ENCODE measurements at regions not wholly inside any gene's neighbourhood (a gene's known extent, or its start where the extent isn't known, plus 50 kb on each side); places are given as distances from the start of the nearest gene placed in this dataset.
"Not testable (repeated sequence)": the region's sequence is repeated elsewhere in the genome, so short reads cannot be mapped to it uniquely, and the experiment has no call there.

- H3K9me3 ChIP-seq (ENCODE audit: control insufficient read depth in 1 of 2, low read length in 2 of 2) = no peaks in the 10 kb centered on the region
- Mint-ChIP-seq H3K4me1 (no peaks in the 10 kb centered on the region), H3K4me3 (no peak overlapping the region), H3K27me3 (peaks cover 0 to 3% of the 10 kb centered on the region in 2 donors), H3K27ac (no peak overlapping the region), H3K36me3 (no peaks in the 10 kb centered on the region), H3K9me3 (peaks cover 0 to 3% (median 0%) of the 10 kb centered on the region in 8 donors)
- ChIA-PET POLR2A (ENCODE audit: partially characterized antibody) (no interaction called here), CTCF (ENCODE audit: partially characterized antibody) (no interaction called here)
- DNase-seq = no peak
- no peaks in the 10 kb centered on the region for H3K4me1 ChIP-seq (ENCODE audit: insufficient read depth, low read length)
- H3K4me3 ChIP-seq (ENCODE audit: low read length in 2 of 2) = no peak overlapping the region
- intact Hi-C loops (cut with micrococcal nuclease) = no loop called here
- no peak overlapping the region for H3K27ac ChIP-seq (ENCODE audit: low read depth, low read length)
- H3K27me3 ChIP-seq (ENCODE audit: insufficient read depth, low read length) = no peaks in the 10 kb centered on the region
- no peaks in the 10 kb centered on the region for H3K36me3 ChIP-seq (ENCODE audit: insufficient read depth, low read length)
Observed at GRCh38 chr10:84879991-84880390, 551.6 kb downstream of the CCSER2 start.

- H3K4me3 Mint-ChIP-seq; H3K4me1 Mint-ChIP-seq; H3K9me3 ChIP-seq (ENCODE audit: control insufficient read depth in 1 of 2, low read length in 2 of 2); H3K27me3 ChIP-seq (ENCODE audit: insufficient read depth, low read length); H3K27ac ChIP-seq (ENCODE audit: low read depth, low read length); intact Hi-C loops (cut with micrococcal nuclease); H3K4me3 ChIP-seq (ENCODE audit: low read length in 2 of 2); H3K36me3 ChIP-seq (ENCODE audit: insufficient read depth, low read length); POLR2A ChIA-PET (ENCODE audit: partially characterized antibody); DNase-seq; CTCF ChIA-PET (ENCODE audit: partially characterized antibody); H3K4me1 ChIP-seq (ENCODE audit: insufficient read depth, low read length); H3K27ac Mint-ChIP-seq; H3K36me3 Mint-ChIP-seq; H3K9me3 Mint-ChIP-seq; H3K27me3 Mint-ChIP-seq: not testable (repeated sequence)
Observed at GRCh38 chr10:84881696-84882095, 553.3 kb downstream of the CCSER2 start.

GRCh38 chr10:84890706-84891105 is 562.3 kb downstream of the CCSER2 start:
- Histone ChIP-seq H3K27ac (ENCODE audit: low read depth, low read length) (no peak overlapping the region), H3K4me3 (ENCODE audit: low read length in 2 of 2) (no peak overlapping the region), H3K4me1 (ENCODE audit: insufficient read depth, low read length) (no peaks in the 10 kb centered on the region), H3K36me3 (ENCODE audit: insufficient read depth, low read length) (no peaks in the 10 kb centered on the region), H3K9me3 (ENCODE audit: control insufficient read depth in 1 of 2, low read length in 2 of 2) (no peaks in the 10 kb centered on the region), H3K27me3 (ENCODE audit: insufficient read depth, low read length) (no peaks in the 10 kb centered on the region)
- Mint-ChIP-seq H3K36me3 (no peaks in the 10 kb centered on the region), H3K4me3 (no peak overlapping the region), H3K27ac (no peak overlapping the region), H3K4me1 (no peaks in the 10 kb centered on the region), H3K27me3 (no peaks in the 10 kb centered on the region), H3K9me3 (peaks cover 0 to 4% (median 0%) of the 10 kb centered on the region in 8 donors)
- intact Hi-C loops (cut with micrococcal nuclease) = no loop called here
- CTCF ChIA-PET (ENCODE audit: partially characterized antibody) = no interaction called here
- no peak for DNase-seq
- POLR2A ChIA-PET (ENCODE audit: partially characterized antibody) = no interaction called here

- DNase-seq = no peak
- no peaks in the 10 kb centered on the region for H3K9me3 ChIP-seq (ENCODE audit: control insufficient read depth in 1 of 2, low read length in 2 of 2)
- Mint-ChIP-seq H3K27me3 (no peaks in the 10 kb centered on the region), H3K27ac (no peak overlapping the region), H3K4me3 (no peak overlapping the region), H3K4me1 (no peaks in the 10 kb centered on the region), H3K9me3 (peaks cover 0 to 4% (median 0%) of the 10 kb centered on the region in 8 donors), H3K36me3 (no peaks in the 10 kb centered on the region)
- intact Hi-C loops (cut with micrococcal nuclease) = no loop called here
- H3K27ac ChIP-seq (ENCODE audit: low read depth, low read length) = no peak overlapping the region
- ChIA-PET CTCF (ENCODE audit: partially characterized antibody) (no interaction called here), POLR2A (ENCODE audit: partially characterized antibody) (no interaction called here)
- H3K4me3 ChIP-seq (ENCODE audit: low read length in 2 of 2) = no peak overlapping the region
- H3K36me3 ChIP-seq (ENCODE audit: insufficient read depth, low read length) = no peaks in the 10 kb centered on the region
- no peaks in the 10 kb centered on the region for H3K27me3 ChIP-seq (ENCODE audit: insufficient read depth, low read length)
- H3K4me1 ChIP-seq (ENCODE audit: insufficient read depth, low read length) = no peaks in the 10 kb centered on the region
Observed at GRCh38 chr10:84891631-84892030, 563.2 kb downstream of the CCSER2 start.

- Mint-ChIP-seq H3K9me3 (peaks cover 0 to 7% (median 0%) of the 10 kb centered on the region in 8 donors), H3K36me3 (no peaks in the 10 kb centered on the region), H3K4me3 (no peak overlapping the region), H3K27me3 (peaks cover 0 to 3% of the 10 kb centered on the region in 2 donors), H3K4me1 (no peaks in the 10 kb centered on the region), H3K27ac (no peak overlapping the region)
- H3K36me3 ChIP-seq (ENCODE audit: insufficient read depth, low read length) = no peaks in the 10 kb centered on the region
- no peaks in the 10 kb centered on the region for H3K4me1 ChIP-seq (ENCODE audit: insufficient read depth, low read length)
- ChIA-PET POLR2A (ENCODE audit: partially characterized antibody) (no interaction called here), CTCF (ENCODE audit: partially characterized antibody) (no interaction called here)
- no peak for DNase-seq
- no peaks in the 10 kb centered on the region for H3K9me3 ChIP-seq (ENCODE audit: control insufficient read depth in 1 of 2, low read length in 2 of 2)
- no peak overlapping the region for H3K4me3 ChIP-seq (ENCODE audit: low read length in 2 of 2)
- intact Hi-C loops (cut with micrococcal nuclease) = no loop called here
- H3K27me3 ChIP-seq (ENCODE audit: insufficient read depth, low read length) = no peaks in the 10 kb centered on the region
- no peak overlapping the region for H3K27ac ChIP-seq (ENCODE audit: low read depth, low read length)
Observed at GRCh38 chr10:84895541-84895940, 567.2 kb downstream of the CCSER2 start.

- ChIA-PET CTCF (ENCODE audit: partially characterized antibody) (no interaction called here), POLR2A (ENCODE audit: partially characterized antibody) (no interaction called here)
- Mint-ChIP-seq H3K9me3 (peaks cover 0 to 5% (median 0%) of the 10 kb centered on the region in 8 donors), H3K27me3 (peaks cover 0 to 3% of the 10 kb centered on the region in 2 donors), H3K27ac (no peak overlapping the region), H3K4me3 (no peak overlapping the region), H3K36me3 (no peaks in the 10 kb centered on the region), H3K4me1 (no peaks in the 10 kb centered on the region)
- H3K27ac ChIP-seq (ENCODE audit: low read depth, low read length) = no peak overlapping the region
- H3K36me3 ChIP-seq (ENCODE audit: insufficient read depth, low read length) = no peaks in the 10 kb centered on the region
- H3K9me3 ChIP-seq (ENCODE audit: control insufficient read depth in 1 of 2, low read length in 2 of 2) = no peaks in the 10 kb centered on the region
- DNase-seq = no peak
- H3K27me3 ChIP-seq (ENCODE audit: insufficient read depth, low read length) = no peaks in the 10 kb centered on the region
- intact Hi-C loops (cut with micrococcal nuclease) = no loop called here
- no peak overlapping the region for H3K4me3 ChIP-seq (ENCODE audit: low read length in 2 of 2)
- no peaks in the 10 kb centered on the region for H3K4me1 ChIP-seq (ENCODE audit: insufficient read depth, low read length)
Observed at GRCh38 chr10:84896909-84897308, 568.5 kb downstream of the CCSER2 start.

GRCh38 chr10:84899268-84899667 is 570.9 kb downstream of the CCSER2 start:
- no peaks in the 10 kb centered on the region for H3K4me1 Mint-ChIP-seq
- Histone ChIP-seq H3K4me3 (ENCODE audit: low read length in 2 of 2) (no peak overlapping the region), H3K9me3 (ENCODE audit: control insufficient read depth in 1 of 2, low read length in 2 of 2) (no peaks in the 10 kb centered on the region), H3K27me3 (ENCODE audit: insufficient read depth, low read length) (no peaks in the 10 kb centered on the region), H3K4me1 (ENCODE audit: insufficient read depth, low read length) (no peaks in the 10 kb centered on the region), H3K27ac (ENCODE audit: low read depth, low read length) (no peak overlapping the region), H3K36me3 (ENCODE audit: insufficient read depth, low read length) (no peaks in the 10 kb centered on the region)
- ChIA-PET POLR2A (ENCODE audit: partially characterized antibody) (no interaction called here), CTCF (ENCODE audit: partially characterized antibody) (no interaction called here)
- peaks cover 0 to 3% of the 10 kb centered on the region in 2 donors for H3K27me3 Mint-ChIP-seq
- intact Hi-C loops (cut with micrococcal nuclease) = no loop called here
- no peak overlapping the region for H3K4me3 Mint-ChIP-seq
- H3K36me3 Mint-ChIP-seq = no peaks in the 10 kb centered on the region
- H3K27ac Mint-ChIP-seq = no peak overlapping the region
- peaks cover 0 to 6% (median 0%) of the 10 kb centered on the region in 8 donors for H3K9me3 Mint-ChIP-seq
- no peak for DNase-seq

- Mint-ChIP-seq H3K36me3 (no peaks in the 10 kb centered on the region), H3K4me1 (no peaks in the 10 kb centered on the region), H3K27me3 (peaks cover 3% of the 10 kb centered on the region in 2 donors), H3K27ac (no peak overlapping the region), H3K9me3 (peaks cover 0 to 6% (median 0%) of the 10 kb centered on the region in 8 donors), H3K4me3 (no peak overlapping the region)
- Histone ChIP-seq H3K36me3 (ENCODE audit: insufficient read depth, low read length) (no peaks in the 10 kb centered on the region), H3K27ac (ENCODE audit: low read depth, low read length) (no peak overlapping the region), H3K4me3 (ENCODE audit: low read length in 2 of 2) (no peak overlapping the region), H3K9me3 (ENCODE audit: control insufficient read depth in 1 of 2, low read length in 2 of 2) (no peaks in the 10 kb centered on the region), H3K27me3 (ENCODE audit: insufficient read depth, low read length) (no peaks in the 10 kb centered on the region), H3K4me1 (ENCODE audit: insufficient read depth, low read length) (no peaks in the 10 kb centered on the region)
- intact Hi-C loops (cut with micrococcal nuclease) = no loop called here
- ChIA-PET CTCF (ENCODE audit: partially characterized antibody) (no interaction called here), POLR2A (ENCODE audit: partially characterized antibody) (no interaction called here)
- DNase-seq = no peak
Observed at GRCh38 chr10:84900141-84900540, 571.8 kb downstream of the CCSER2 start.

Measured in CD4-positive, alpha-beta memory T cell (primary cell).